HK-2 (cell line): ENCODE measurements at regions not wholly inside any gene's neighbourhood (a gene's known extent, or its start where the extent isn't known, plus 50 kb on each side); places are given as distances from the start of the nearest gene placed in this dataset.
"Not testable (repeated sequence)": the region's sequence is repeated elsewhere in the genome, so short reads cannot be mapped to it uniquely, and the experiment has no call there.

Source experiments
- DNase-seq: peaks from one replicate; pipeline ENCODE4 v3.0.0-alpha.2; 2018; ENCODE audit not compliant: unreplicated experiment

DNA sequence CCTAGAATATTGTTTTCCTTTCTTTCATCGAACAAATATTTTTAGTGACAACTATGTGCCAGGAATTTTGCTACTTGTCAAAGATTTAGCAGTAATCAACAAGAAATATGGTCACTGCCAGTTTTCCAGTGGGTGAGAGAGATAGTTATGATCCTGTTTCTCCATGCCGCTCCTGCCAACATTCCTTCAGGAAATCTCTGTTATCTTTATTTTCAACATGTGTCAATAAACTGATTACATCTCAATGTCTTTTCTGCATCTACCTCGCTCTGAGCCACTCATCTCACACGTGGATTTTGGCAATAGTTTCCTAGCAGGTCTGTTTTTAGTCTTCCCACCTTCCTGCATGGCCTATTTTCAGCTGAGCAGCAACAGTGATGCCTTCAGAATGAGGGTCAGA, 650.0 kb upstream of the STXBP6 start:
- DNase-seq, result no peak

DNA sequence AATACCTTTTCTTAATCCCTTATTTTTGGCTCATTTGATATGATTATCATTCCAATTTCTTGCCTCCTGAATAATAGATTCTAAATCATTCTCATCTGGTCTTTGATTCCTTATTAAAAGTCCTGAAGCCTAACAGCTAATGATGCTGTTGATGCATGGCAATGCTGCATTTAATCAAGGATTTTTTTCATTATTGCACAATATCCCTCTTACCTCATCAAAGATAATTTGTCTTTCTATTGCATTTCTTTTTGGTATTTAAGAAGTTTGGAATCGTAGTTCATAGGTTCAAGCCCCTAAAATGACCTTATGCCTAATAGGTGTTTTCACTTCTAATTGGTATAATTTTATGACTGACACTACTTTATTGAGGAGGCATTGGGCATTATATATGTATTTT, 648.2 kb upstream of the STXBP6 start:
- DNase-seq, result no peak

DNA sequence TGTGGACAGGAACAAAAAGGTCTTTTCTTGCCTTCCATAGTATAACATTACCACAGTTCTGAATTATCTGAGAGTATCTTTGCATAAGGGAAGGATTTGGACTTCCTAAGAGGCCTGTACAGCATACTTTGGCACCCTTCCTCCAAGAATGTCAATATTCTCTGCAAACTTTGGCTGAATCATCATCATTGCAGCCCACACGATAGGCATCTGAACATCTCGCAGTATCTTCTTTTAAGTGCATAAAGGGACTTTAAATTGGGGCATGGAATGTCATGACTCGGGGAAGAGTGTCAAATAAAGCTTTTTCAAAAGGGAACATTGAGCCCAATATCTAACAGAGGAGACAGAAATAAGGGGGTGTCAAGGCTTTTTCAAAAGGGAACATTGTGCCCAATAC, 646.2 kb upstream of the STXBP6 start:
- DNase-seq, result no peak

DNA sequence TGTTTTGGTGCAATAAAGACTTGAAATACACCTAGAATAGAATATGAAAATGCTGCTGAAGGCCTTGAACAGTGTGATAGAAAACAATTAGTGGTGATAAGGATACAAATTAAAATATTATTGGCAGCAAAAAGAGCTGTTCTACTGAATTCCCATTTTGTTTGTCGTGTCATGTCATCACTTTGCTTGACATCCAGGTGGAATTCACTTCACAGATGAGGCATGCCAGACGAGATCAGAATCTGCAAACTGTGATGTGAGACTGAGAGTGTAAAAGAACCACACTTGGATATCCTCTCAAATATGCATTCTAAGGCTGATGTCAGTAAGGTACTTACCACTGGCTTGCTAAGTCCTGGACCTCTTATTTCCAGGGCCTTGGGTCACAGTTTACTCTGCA, 635.1 kb upstream of the STXBP6 start:
- no peak for DNase-seq

DNA sequence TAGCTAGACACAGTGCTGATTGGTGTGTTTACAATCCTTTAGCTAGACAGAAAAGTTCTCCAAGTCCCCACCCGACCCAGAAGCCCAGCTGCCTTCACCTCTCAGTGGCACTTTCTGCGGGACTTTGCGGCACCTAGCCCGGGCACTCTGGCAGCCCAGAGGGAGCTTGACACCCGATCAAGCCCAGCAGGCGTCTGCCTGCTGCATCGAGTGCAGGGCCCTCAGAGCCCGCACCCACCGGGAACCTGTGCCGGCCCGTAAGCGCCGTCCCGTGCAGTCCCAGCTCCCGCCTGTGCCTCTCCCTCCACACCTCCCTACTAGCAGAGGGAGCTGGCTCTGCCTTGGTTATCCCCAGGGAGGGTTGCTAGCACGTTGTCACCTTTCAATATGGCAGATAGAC, 631.0 kb upstream of the STXBP6 start:
- no peak for DNase-seq

DNA sequence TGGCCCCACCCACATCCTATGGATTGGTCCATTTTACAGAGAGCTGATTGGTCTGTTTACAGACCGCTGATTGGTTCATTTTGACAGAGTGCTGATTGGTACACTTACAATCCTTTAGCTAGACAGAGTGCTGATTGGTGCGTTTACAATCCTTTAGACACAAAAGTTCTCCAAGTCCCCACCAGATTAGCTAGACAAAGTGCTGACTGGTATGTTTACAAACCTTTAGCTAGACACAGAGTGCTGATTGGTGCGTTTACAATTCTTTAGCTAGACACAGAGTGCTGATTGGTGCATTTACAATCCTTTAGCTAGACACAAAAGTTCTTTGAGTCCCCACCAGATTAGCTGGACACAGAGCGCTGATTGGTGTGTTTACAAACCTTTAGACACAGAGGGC, 630.6 kb upstream of the STXBP6 start:
- not testable (repeated sequence) for DNase-seq

DNA sequence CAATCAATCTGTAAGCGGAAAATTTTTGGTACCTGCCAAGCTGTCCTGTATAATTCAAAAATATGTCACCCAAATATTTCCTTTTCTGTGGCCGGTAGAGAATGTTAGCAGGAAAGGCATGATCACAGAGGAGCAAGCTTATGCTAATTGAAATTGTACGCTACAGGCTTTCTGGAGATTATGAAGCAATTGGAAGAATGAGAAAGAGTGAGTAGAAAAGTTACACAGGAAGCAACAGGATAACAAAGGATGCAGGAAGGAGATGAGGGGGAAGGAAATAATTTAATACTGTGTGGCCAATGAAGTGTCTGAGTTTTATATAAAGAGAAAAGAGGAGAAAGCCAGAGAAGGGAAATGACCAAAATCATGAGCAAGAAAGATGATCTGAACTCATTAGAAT, 627.2 kb upstream of the STXBP6 start:
- DNase-seq, result no peak

DNA sequence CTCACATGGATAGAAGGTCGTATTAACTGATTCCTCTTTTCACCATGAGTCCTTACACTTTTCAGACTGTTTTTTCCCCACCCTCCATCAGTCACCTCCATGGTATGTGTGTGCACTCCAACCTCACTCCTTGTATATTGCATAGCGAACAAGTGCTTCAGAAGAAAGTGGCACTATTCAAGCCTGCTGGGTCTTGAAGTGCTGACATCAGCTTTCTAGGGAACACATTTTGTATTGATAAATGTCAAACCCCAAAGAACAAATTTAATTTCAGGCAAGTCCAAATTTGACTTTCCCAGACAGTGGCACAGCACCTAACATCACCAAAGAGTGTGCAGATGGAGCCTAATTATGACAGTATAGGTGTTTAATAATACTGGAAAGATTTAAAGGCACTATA, 617.4 kb upstream of the STXBP6 start:
- no peak for DNase-seq

DNA sequence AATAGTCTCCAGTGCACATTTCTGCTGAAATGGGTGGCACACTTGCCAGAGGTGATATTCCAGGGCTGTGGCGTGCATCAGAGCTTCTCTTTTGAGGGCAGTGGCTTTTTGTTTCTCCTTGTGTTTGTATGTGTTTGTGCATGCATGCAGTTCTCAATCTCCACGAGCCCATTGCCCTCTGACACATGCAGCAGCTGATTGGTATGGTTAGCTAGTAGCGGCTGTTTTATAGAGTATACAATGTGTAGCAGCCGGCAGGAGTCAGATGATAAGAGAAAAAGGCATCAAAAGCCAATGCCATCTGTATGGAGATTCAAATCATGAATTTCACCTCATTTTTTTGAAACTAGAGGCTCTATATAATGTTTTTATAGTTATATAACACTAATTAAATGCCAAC, 616.9 kb upstream of the STXBP6 start:
- DNase-seq, result no peak

DNA sequence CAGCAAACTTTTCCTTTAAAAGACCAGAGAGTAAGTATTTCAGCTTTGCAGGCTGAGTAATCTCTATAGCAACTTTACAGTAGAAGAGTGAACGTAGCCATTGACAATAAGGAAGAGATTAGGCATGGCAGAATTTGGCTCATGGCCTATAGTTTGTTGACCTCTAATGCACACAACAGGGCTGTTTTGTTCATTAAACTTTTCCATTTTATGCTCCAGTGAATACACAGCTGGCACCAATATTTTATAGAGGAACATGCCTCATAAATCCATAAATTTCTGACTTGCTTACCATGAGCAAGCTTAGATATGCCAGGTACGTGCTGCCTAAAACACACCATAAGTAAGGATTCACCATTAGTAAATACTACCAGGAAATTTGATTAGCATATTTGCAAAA, 609.0 kb upstream of the STXBP6 start:
- no peak for DNase-seq

DNA sequence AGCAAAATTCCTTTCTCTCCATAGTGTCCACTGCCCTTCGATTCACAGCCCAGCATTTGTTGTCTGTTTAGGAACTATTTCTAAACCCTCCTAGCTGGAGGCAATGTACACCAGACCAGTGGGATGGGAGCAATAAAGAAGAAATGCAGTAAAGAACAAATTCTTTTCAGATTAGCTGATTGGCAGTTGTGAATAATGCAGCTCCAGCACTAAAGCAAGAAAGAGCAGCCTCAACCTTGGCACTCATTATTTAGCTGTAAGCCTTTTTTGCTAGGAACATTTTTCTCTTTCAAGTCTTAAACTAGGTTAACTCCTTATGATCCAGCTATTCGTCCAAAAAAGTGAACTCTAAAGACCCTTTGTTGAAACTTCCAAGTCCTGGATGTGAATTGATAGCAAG, 580.5 kb upstream of the STXBP6 start:
- no peak for DNase-seq

DNA sequence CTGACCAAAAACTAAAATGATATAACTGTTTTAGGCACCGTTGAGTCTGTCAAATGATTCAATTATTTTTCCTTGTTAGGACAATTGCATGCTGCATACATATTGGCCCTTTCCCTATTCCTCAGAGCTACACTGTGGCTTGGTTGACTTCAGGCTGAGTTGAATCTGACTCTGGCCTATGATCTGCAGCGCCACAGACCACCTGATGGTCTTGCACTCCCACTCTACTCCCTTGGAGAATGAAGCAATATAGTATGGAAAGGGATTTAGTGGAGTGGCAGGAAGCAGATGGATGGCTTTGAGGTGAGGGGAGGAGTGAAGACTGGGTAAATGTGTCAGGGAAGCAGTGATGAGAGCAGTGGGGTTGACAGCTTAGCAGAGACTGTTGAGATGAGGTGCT, 579.0 kb upstream of the STXBP6 start:
- DNase-seq, result no peak

DNA sequence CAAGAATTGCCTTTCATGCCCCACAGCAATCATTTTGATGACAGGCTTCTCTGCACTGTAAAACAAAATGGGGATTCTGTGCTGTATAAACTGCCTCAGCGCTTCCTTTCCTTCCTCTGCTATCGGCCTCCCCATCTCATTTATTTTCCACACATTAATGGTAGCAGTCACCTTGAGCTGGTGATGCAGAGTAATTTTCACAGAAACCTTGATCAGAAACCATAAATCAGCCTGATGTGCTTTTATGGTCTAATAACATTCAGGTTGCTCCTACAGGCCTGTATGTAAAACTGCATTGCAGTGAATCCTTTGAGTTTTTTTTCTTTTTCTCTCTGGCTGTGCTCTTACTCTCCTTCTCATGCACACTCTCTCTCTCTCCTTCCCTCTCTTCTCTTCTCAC, 578.4 kb upstream of the STXBP6 start:
- no peak for DNase-seq

DNA sequence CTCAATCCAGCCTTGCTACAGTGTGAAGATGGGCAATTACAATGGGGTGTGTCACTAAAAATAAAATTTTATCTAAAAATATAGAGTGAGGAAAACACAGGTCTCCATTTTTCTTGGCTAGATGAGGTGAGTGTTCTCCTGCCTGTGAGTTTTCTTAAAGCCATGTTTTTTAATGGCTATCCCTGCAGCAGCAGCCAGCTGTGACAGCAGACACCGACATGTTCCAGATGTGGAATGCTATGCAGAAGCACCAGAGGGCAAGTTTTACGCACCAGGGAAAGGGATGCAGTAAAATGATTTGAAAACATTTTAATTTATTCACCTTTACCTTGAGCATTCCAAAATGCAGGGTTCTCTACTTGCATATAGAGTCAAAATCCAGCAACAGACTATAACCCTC, 577.0 kb upstream of the STXBP6 start:
- no peak for DNase-seq

DNA sequence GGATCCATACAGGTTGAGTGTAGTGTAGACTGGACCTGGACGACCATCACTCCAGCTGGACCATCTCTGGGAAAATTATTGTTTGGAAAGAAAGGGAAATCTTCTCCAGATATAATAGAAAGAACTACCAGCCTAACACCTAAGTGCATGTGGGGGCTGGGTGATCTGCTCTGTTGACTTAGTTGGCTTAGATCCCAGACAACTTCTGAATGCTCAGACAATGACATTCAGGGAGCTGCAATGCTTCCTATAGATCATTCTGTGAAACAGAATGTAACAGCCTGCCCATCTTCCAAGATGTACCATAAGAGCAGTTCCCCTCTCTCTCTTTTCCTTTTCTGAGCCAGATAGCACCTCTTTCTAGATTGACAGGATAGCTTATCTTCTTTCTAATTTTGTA, 572.8 kb upstream of the STXBP6 start:
- no peak for DNase-seq

DNA sequence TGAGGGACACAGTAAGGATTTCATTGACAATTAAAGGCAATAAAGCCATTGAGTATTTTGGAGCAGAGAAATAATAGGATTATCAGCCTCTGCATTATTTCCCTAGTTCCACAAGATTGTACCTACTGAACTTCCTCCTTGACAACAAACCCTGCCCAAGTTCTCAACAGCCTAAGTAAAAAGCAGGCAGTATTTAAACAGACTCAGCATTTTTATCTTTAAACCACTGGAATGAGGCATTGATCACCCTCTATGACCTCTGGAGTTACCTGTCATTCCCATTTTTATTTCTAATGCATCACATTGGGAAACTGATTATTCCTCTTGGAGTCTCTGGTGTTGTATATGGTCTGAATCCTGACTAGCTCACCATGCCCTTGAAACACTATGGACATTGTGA, 570.6 kb upstream of the STXBP6 start:
- DNase-seq, result no peak

DNA sequence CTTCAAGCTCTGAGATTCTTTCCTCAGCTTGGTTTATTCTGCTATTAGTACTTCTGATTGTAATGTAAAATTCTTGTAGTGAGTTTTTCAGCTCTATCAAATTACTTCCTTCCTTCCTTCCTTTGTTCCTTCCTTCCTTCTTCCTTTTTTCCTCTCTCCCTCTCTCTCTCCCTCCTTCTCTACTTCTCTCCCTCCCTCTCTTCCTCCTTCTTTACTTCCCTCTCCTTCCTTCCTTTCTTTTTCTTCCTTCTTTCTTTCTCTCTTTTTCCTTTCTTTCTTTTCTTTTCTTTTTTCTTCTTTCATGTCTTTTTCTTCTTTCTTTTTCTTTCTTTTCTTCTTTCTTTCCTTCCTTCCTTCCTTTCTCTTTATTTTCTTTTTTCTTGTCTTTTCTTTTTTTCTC, 565.2 kb upstream of the STXBP6 start:
- no peak for DNase-seq

DNA sequence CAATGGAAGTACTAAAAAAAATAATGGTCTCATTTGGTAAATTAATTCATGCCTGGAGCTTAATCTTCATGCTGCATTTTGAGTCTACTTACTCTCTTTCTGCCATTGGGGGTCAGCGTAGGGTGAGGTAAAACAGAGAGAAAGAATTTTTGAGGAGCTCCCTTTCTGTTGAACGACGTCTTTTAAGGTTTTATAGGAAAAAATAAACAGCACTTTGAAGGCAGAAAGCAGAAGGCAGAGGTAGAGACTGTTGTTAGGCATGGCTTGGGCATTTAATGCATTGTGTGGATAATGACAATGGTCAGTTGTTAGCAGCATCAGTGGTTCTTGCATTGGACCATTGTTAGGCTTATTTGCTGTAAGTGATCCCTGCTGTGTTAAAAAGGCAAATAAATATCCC, 557.2 kb upstream of the STXBP6 start:
- no peak for DNase-seq

DNA sequence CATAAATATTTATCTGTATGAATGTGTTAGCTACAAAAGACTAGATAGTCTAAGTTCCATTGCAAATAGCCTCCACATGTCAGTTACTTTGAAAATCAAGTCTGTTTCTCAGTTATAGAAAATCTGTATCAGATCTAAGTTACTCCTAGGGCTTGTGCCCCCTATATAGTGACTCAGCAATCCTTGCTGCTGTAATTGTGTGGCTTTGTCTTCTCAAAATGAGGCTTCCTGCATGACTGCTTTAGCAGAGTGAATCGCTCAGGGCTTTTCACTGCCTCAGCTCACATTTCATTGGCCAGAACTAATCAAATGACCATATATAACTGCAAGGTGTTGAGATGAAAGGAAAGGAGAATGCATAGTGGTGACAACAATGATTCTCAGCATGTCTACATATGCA, 552.2 kb upstream of the STXBP6 start:
- no peak for DNase-seq

DNA sequence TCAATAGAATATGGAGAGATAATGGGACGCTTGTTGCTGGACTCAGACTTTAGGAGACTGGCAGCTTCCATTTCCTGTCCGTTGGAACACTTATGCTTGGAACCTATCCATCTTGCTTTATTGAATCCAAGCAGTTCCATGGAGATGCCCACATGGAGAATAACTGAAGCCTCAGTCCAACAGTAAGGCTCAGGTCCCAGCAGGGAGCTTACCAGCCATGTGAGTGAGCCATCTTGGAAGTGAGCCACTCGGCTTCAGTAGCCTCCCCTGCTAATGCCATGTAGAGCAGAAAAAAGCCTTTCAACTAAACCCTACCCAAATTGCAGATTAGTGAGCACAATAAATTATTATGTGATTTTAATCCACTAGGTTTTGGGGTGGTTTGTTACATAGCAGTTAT, 538.8 kb upstream of the STXBP6 start:
- no peak for DNase-seq

DNA sequence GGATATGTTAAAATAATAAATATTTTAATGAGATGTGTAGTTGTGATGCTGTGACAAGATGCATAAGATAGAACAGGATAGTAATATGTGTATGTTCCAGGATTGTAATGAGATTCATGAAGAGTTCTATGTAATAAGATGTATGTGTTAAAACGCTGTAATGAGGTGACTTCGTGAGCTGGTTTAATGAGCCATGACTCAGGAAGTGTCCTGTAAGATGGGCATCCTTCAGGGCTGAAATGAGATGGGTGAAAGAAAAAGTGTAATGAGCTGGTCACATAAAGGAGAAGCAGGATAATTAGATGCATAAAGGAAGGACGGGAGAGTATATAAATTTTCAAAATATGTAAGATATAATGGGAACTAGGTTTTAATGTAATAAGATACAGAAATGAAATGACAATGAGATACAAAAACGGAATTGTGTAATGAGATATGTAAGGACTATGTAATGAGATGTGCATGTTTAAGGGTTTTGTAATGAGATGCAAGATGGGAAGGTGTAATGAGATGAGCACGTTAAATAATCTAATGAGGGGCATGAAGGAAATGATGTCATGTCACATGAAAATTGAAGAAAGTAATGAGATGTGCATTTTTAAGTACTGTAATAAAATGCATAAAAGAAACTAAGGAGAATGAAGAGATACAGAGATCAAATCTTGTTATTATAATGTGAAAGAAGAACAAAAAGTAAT, 524.8 kb upstream of the STXBP6 start:
- no peak for DNase-seq

DNA sequence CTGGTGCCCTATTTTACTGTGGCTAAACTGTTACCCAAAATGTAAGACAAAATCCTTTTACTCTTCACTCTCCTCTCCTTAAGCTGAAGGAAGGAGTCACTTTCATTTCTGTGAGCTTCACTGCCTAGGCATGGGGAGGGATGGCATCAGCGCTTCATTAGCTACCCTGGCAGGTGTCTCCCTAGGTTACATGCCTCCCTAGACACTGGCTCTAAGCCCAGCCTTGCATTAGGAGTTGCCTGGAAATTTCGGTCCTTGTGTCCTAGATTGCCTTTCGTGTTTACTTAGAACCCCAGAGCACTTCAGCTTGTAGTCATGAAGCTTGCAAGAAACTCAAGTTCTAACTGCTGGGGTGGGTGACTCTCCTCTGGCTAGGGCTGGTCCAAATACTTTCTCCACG, 520.5 kb upstream of the STXBP6 start:
- DNase-seq, result no peak

DNA sequence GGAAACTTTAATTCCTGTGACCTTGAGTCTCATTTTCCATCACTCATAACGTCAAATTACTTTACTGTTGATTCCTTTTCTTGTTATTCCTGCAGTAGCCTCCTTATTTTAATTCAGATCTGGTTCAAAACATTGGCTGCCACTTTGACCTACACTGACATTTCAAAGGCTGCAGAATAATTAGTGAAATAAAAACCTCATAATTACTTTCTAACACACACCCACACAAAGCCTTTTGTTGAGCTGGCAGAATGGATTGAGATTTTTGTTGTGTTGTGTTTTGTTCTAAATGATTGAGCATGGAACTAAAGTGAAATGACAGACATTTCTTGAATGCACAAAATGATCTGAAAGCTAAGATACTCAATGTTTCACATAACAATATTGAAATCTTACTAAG, 507.5 kb upstream of the STXBP6 start:
- no peak for DNase-seq

DNA sequence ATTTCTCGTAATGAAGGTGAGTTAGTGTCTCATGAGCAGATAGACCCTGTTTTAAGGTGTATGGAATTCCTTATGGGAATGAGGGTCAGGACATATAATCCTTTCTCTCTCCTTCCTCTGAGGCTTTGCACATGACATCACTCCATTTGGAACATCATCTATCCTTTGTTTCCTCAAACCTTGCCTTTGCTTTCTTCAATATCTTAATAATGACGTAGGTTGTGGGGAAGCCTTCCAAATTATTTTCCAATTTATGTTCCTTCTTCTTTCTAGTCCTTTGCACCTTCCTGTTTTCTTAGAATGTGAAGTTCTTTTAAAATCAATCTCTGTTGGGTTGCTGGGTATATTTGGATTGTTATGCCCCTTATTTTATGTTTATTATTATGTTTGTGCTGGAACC, 502.9 kb upstream of the STXBP6 start:
- no peak for DNase-seq

DNA sequence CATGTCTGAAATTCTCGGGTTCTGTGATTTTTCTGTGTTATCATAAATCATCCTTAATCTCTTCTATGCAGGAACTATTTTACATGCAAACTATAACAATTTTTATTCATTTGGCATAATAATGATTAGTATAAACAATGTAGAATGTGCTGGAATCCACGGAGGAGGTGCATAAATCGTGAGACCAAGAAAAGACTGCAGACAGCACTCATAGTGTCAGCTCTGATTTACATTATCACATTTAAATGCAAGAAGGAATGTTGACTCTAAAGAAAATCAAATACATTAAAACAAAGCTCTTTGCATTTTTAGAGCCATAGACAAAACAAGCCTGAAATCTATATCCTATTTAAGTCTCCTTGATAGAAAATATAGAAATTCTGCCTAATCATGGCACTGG, 501.7 kb upstream of the STXBP6 start:
- DNase-seq, result no peak
